AG10803 (cell line): ENCODE measurements at regions not wholly inside any gene's neighbourhood (a gene's known extent, or its start where the extent isn't known, plus 50 kb on each side); places are given as distances from the start of the nearest gene placed in this dataset.

Experiments used
- DNase-seq: peaks from one replicate; pipeline ENCODE4 v3.0.0; 2010; ENCODE audit warnings: low read depth
- H3K4me3 ChIP-seq: 2 replicates; pipeline ENCODE4 v1.5.1; 2011; ENCODE audit warnings: mild to moderate bottlenecking, low read length, control low read depth
- CTCF ChIP-seq: conservative IDR thresholded peaks from 2 replicates; pipeline ENCODE4 v1.5.1; 2011; ENCODE audit warnings: mild to moderate bottlenecking, low read length, control low read depth, inconsistent platforms

GRCh38 chr3:83769791-83770663 is 1188.8 kb upstream of the CADM2 start:
- TF ChIP-seq CTCF: no peak
- DNase-seq: no peak
- H3K4me3 ChIP-seq: no peak overlapping the region

- DNase-seq: no peak
- H3K4me3 ChIP-seq: no peak overlapping the region
- TF ChIP-seq CTCF: no peak
Measured at GRCh38 chr3:83770664-83771402, 1188.0 kb upstream of the CADM2 start.

GRCh38 chr3:83802801-83803200 is 1156.0 kb upstream of the CADM2 start:
- no peak for TF ChIP-seq CTCF
- DNase-seq: no peak
- no peak overlapping the region for H3K4me3 ChIP-seq

GRCh38 chr3:83807511-83807910 is 1151.3 kb upstream of the CADM2 start:
- H3K4me3 ChIP-seq: no peak overlapping the region

GRCh38 chr3:83813176-83813575 is 1145.6 kb upstream of the CADM2 start:
- H3K4me3 ChIP-seq: no peak overlapping the region
- TF ChIP-seq CTCF: no peak
- DNase-seq: no peak

More at GRCh38 chr3:83807511-83807910, 1151.3 kb upstream of the CADM2 start:
- DNase-seq: no peak
- TF ChIP-seq CTCF: no peak

GRCh38 chr3:83816653-83817052 is 1142.1 kb upstream of the CADM2 start:
- H3K4me3 ChIP-seq: no peak overlapping the region
- no peak for DNase-seq
- no peak for TF ChIP-seq CTCF
